ENCODE measurements at regions not wholly inside any gene's neighbourhood (a gene's known extent, or its start where the extent isn't known, plus 50 kb on each side); places are given as distances from the start of the nearest gene placed in this dataset.
"Not testable (repeated sequence)": the region's sequence is repeated elsewhere in the genome, so short reads cannot be mapped to it uniquely, and the experiment has no call there.

- DNase-seq (ENCODE audit: low spot score) = no peak
Observed at GRCh38 chr4:158122501-158122900, 50.3 kb downstream of the GASK1B start.

GRCh38 chr4:158121161-158121579, 51.7 kb downstream of the GASK1B start:
- no peak for DNase-seq (ENCODE audit: low spot score)

GRCh38 chr4:158120645-158121151, 52.1 kb downstream of the GASK1B start:
- peak; percentile 10 for DNase-seq (ENCODE audit: low spot score)

- no peak for DNase-seq (ENCODE audit: low spot score)
Observed at GRCh38 chr4:158112611-158113010, 60.2 kb downstream of the GASK1B start.

GRCh38 chr4:158111241-158111640, 61.6 kb downstream of the GASK1B start:
- no peak for DNase-seq (ENCODE audit: low spot score)

GRCh38 chr4:158102904-158103303, 69.9 kb downstream of the GASK1B start:
- DNase-seq (ENCODE audit: low spot score) = no peak

- no peak for DNase-seq (ENCODE audit: low spot score)
Observed at GRCh38 chr4:158099686-158100085, 73.1 kb downstream of the GASK1B start.

GRCh38 chr4:158098802-158099201, 74.0 kb downstream of the GASK1B start:
- no peak for DNase-seq (ENCODE audit: low spot score)

GRCh38 chr4:158094413-158095134, 78.3 kb downstream of the GASK1B start:
- no peak for DNase-seq (ENCODE audit: low spot score)

- peak; percentile 9 for DNase-seq (ENCODE audit: low spot score)
Observed at GRCh38 chr4:158090323-158090722, 82.5 kb downstream of the GASK1B start.

- not testable (repeated sequence) for DNase-seq (ENCODE audit: low spot score)
Observed at GRCh38 chr4:158089897-158090296, 82.9 kb downstream of the GASK1B start.

- no peak for DNase-seq (ENCODE audit: low spot score)
Observed at GRCh38 chr4:158080354-158080753, 92.5 kb downstream of the GASK1B start.

- DNase-seq (ENCODE audit: low spot score) = peak; percentile 5
Observed at GRCh38 chr4:158079661-158080060, 93.2 kb downstream of the GASK1B start.

- DNase-seq (ENCODE audit: low spot score) = no peak
Observed at GRCh38 chr4:158077835-158078234, 95.0 kb downstream of the GASK1B start.

- no peak for DNase-seq (ENCODE audit: low spot score)
Observed at GRCh38 chr4:158074851-158075250, 98.0 kb downstream of the GASK1B start.

- no peak for DNase-seq (ENCODE audit: low spot score)
Observed at GRCh38 chr4:158071931-158072330, 100.9 kb downstream of the GASK1B start.

GRCh38 chr4:158068068-158068467, 104.8 kb downstream of the GASK1B start:
- no peak for DNase-seq (ENCODE audit: low spot score)

- DNase-seq (ENCODE audit: low spot score) = no peak
Observed at GRCh38 chr4:158067646-158068045, 105.2 kb downstream of the GASK1B start.

GRCh38 chr4:158065603-158066002, 107.2 kb downstream of the GASK1B start:
- DNase-seq (ENCODE audit: low spot score) = no peak

GRCh38 chr4:158065176-158065575, 107.6 kb downstream of the GASK1B start:
- DNase-seq (ENCODE audit: low spot score) = no peak

- no peak for DNase-seq (ENCODE audit: low spot score)
Observed at GRCh38 chr4:158056689-158057245, 116.1 kb downstream of the GASK1B start.

GRCh38 chr4:158055668-158056067, 117.2 kb downstream of the GASK1B start:
- no peak for DNase-seq (ENCODE audit: low spot score)

GRCh38 chr4:158053801-158054200, 119.0 kb downstream of the GASK1B start:
- DNase-seq (ENCODE audit: low spot score) = no peak

GRCh38 chr4:158053086-158053485, 119.7 kb downstream of the GASK1B start:
- no peak for DNase-seq (ENCODE audit: low spot score)
